Stimulated activated CD4-positive, alpha-beta T cell treated with anti-CD3 and anti-CD28 coated beads, Interleukin-4, amount 100 ng/mL, for 24 hours (primary cell): ENCODE measurements at regions not wholly inside any gene's neighbourhood (a gene's known extent, or its start where the extent isn't known, plus 50 kb on each side); places are given as distances from the start of the nearest gene placed in this dataset.

Source experiments
- DNase-seq: peaks from one replicate; pipeline ENCODE4 v3.0.0-alpha.2; 2020

DNA sequence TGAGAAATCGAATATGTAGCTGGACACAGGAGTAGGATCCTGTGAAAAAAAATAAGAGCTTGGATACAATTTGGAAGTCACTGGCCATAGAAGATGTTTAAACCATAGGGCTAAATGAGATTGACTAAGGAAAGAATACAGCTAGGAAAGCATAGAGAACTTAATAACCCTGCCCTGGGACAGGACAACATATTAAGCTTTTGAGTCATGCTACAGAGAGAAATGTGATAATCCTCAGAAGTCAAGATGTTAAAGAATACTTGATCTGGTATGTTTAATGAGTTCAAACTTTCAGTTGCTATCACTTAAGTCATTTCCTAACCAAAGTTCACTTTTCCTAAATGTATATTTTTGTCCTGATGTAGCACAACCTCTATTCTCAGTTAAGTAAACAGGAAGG lies 154.6 kb upstream of the TSHZ2 start:
- DNase-seq = no peak

DNA sequence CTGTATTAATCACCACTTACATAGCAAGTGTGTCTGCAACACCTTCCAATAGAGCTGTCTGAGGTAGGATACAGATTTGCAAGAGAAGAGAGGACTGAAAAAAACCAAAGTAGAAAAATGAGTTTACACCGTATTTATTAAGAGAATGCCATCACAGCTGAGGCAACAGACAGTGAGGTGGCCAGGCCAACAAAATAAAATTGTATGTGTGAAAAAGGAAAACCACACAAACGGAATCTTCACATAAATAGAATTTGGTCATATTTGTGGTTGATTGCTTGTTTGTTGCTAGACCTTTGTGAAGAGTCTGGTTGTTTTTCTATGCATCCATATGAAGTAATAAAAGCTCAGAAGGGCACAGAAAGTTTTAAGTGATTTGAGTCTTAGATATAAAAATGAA lies 157.8 kb upstream of the TSHZ2 start:
- no peak for DNase-seq

DNA sequence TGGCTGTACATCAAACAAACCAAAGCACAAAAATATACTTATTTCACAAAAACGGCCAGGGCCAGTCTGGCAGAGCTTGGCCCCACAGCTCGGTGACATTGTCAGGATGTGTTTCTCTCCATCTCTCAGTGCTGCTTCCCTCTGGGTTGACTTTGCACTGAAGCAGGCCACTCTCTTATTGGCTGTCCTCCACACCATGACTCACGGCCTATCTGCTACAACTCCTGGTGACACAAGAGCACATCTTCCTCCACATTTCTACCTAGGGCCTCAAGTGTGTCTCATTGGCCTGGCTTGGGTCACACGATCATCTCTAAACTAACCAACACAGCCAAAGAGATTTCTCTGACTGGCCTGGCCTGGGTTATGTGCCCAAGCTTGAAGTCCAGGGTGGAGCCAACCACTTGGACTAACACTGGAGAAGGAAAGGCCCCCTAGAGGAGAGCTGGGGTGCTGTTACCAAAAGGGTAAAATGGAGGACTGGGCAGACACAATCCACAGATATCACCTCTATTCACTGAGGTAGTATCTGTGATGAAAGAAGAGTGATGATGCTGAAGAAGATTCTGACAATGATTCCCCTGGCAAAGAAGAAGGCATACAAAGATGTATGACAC lies 159.8 kb upstream of the TSHZ2 start:
- DNase-seq = no peak

DNA sequence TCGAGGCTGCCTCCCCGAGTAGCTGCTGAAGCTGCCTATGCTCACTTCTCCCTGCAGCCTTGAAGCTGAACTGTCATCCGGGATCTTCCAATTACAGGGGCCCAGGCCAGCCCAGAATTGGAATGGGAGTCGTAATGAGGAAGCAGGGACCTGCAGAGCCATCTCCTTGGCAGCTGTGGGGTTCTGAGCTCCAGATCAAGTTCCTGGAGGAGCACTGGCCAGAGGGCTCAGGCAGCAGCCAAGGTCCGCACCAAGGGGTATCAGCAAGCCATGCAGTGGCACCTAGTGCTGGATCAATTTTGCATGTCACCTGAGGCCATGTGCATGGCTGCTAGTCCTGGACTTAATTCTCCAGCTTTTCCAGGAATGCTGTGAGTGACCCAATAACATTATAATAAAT lies 163.2 kb upstream of the TSHZ2 start:
- DNase-seq = no peak

DNA sequence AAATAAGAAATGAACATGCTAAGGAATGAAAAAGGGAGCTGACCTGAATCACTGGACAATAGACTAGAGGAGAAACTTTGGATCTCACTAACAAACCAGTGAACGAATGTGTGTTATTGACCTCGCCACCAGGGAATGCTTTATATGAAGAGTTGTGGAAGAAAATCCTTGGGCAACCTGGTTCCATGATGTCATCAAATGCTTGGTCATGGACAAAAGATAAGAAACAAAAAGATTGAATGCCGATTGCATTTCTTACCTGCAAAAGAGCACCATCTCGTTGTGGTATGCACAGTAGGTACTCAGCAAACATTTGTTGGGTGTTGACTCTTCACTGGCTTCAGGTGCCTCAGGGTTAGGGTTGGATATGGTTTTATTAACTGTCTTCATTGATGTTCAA lies 165.2 kb upstream of the TSHZ2 start:
- no peak for DNase-seq

DNA sequence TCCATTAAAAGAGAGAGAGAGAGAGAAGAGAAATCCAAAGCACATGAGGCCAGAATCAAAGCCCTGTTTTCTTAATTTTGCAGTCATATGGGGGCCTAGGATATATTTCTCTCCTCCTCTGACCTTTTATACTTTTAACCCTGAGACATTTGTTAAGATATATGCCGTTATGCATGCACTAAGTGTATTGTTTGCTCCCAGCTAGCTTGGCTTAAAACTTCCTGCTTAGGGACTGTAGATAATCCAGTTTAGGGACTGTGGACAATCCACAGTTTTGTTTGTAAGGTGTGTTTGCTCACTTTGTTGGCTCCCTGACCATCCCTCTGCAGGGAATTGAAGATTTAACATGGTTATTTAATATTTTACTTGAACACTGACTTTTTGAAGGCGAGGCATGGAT lies 166.3 kb upstream of the TSHZ2 start:
- no peak for DNase-seq

DNA sequence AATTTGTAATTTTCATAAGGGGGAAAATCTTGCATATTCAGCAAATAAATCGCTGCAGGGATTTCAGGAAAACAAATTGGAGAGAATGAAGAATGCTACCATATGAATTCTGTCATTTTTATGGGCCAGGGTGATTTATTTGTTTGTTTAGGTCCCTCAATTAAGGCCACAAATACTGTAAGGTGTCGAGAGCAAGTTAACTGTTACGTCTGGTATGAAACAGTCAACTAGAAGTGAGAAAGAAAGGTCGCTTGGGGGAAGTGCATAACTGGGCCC lies 166.9 kb upstream of the TSHZ2 start:
- no peak for DNase-seq

DNA sequence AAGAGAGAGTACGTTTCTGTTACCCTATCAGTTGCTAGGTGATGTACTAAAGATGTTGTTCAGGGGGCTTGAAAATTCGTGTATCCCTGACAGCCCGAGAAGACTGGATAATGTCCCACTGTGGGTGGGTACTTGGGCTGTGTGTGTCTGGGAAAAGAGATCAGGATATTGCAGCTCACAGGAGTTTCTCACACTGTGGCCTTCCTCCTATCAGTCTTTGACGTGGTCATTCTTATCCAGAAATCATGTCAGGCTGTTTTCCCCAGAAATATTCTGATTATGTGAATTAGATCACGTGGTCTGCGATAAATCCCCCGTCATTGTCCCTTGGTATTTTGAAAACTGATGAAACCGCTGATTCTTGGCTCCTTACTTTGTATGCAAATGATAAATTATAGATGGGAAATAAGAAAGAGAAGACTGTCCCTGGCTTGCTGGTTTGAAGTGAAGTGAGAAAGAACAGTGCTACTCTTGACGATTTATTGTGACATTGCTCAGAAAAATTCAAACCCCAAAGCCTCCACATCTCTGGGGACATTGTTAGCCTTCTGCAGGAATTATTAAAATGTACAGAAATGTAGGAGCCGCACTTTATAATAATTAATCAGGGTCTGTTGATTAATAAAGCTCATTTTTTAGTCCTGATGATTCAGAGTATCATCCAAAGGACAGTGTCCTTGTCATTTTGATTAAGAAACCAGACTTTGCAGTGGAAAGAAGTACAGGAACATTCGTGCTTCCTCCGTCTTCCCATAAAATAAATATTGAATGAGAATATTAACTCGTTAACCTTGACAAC lies 167.5 kb upstream of the TSHZ2 start:
- no peak for DNase-seq

DNA sequence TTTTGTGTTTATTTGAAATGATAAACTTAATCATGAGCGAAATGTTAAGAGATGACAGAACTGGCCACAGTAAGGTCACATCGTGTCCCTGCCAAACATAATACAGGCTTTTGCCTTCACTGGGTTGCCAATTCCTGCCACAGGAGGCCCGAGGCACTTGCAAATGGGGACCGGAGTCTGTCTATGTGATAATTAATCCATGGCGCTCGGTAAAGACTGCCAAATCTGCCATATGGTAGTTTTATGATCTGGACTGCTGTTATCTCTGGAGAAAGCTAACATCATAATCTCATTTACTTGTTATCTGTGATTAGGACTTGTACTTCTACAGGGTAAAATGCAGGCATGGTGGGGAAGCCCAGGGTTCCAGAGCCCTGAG lies 170.5 kb upstream of the TSHZ2 start:
- DNase-seq = no peak

DNA sequence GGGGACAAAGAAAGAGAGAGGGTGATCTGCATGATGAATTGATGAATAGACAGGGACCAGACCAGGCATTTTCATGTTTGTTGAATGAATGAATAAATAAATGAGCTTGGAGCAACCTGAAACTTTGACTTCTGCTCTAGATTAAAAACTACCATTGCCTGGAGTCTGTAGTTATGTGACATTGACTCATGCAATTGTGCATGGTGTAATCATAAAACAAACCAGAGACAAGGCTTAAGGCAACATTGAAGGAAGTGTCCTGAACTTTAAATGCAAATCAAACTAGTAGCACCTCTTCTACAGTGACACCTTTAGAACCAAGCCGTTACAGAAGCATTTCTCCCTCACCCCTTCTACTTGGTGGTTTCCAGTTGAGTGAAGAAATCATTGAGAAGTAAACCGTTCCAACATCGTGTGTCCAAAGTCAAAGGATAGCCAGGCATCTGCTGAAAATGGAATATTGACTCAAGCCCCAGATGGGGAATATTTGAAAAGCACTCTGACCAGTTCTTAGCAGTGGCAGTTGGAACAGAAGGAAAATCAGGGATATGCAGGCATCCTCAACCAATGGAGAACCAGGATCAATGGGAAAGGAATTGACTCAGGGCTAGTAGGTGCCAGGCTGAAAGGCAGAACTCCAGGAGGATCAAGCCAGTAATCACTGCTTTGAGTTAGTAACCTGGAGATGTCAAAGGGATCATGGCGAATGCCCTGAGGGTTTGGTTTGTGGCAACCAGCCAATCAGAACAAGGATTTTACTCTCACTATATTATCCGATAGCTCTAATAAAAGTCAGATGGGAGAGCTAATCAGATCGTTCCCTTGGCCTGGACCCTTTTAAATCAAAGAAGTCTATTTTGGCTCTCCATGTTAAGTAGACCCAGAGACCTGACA lies 171.2 kb upstream of the TSHZ2 start:
- DNase-seq = no peak

DNA sequence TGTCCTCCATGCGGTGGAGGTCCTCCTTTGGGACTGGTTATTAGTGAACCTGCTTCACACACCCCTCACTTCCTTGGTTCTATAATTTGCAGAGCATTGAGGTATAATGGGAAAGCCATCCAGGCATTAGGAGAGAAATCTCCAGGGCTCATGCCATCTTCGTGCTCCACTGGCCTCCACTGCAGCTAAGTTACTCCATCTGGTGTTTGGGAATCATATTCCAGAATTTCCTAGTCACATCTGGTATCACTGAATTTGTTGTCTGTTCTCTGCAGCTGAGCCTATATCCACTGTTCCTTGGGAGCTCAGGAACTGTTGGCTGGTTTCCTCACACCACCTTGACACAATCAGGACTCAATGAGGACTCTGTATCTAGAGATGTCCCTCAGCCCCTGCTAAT lies 173.0 kb upstream of the TSHZ2 start:
- no peak for DNase-seq

DNA sequence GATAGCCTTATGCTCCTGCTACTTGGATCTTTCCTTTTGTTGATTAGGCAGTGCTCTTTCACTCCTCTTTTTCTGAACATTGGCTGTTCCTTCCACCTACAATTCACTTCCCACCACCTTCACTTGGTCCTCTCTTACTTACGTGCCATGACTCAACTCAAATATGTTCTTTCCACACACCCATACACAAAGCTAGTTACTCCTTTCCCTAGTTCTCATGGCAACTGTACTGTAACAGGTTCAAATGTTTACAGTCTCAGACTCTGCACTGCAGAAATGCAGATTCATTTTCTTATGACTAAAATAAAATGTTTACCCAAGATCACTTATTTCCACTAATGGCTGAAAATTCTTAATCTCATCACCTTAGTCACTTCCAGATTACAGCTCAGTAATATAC lies 174.0 kb upstream of the TSHZ2 start:
- no peak for DNase-seq

DNA sequence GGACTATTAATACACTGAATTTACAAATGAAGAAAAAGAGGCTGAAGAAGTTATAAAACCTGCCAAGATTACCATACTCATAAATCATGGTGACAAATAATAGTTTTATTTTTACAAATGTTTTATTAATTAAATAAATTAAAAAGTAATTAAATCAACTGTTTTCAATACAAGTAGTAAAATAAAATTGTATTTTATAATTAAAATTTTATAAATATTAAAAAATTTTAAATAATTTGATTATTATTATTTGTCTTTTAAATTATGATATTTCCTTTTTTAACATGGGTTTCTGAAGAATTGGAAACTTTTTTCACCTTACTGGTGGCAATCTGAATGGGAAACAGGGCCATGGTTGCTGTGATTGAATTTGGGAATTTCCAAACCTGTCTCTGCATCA lies 177.3 kb upstream of the TSHZ2 start:
- no peak for DNase-seq

DNA sequence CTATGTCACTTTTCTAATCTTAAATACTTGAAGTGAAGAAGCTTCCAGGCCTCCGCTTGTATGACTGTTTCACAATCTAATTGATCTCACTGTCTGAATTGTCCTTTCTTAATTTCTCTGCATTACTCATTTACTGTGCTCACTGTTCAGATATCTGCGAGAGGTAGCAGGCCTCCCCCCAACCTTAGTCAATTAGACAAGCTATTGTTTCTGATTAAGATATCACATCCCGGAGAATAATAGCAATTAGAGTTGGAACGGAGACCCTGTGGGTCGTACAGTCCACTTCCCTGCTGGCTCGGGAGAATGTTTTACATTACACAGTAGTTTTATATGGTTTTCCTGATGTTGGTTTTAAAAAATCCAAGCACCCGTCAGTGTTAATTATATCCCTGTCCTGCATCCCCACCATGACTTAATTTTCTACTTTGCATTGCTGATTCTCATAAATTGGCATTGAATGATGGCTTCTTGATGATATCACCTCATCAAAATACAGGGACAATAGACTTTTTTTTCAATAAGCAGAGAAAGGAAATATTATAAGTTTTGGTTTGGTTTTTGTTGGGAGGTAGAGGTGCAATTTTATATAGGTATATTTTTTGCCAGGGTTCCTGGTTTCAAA lies 178.7 kb upstream of the TSHZ2 start:
- DNase-seq = no peak

DNA sequence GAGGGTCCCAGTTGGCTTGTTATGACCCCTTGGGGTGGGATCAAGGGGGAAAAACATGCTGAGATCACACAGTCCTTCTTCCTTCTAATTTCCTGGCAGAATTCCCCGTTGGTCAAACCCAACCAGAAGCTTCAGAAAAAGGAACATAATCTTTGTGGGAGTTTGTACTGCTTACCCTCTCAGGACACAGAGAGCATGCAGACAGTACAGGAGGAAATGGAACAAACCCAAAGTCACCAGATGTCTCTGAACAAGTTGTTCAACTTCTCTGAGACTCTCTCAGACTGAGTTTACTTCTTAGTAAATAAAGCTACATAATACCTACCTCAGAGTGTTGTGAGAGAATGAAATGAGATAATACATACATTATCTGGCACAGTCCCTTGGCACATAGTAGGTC lies 181.1 kb upstream of the TSHZ2 start:
- DNase-seq = no peak

DNA sequence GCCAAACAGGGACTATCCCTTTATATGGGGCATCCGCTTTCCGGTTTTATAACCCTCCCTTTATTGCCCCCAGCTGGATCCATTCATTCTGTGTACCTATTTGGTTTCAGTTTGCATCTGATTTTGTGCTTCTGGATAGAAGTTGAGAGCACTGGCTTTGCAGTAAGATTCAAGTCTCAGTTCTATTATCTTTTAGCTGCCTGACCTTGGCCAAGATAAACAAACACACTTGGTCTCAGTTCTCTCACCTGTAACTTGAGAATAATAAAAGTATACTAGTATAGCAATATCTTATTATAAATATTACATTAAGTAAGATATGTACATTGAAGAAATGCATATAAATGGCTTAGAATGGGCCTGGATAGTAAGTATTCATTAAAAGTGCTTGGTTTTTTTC lies 182.4 kb upstream of the TSHZ2 start:
- DNase-seq = no peak

DNA sequence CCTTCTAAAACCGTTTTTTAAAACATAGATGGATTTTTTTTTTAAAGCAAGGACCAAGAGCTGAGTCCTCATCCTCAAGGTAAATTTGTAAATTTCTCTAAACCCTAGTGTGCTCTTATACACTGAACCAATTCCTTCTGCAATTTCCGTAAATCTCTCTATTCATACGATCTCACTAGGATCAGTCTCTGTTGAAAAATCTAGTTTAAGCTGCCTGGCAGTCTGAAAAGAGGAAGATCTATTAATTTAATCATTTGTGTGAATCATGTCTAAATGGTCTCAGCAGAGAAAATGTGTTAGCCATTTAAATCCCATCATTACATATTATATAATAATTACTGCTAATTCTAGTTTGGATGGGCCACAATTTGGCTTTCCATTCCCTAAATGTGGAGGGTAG lies 184.2 kb upstream of the TSHZ2 start:
- DNase-seq = no peak

DNA sequence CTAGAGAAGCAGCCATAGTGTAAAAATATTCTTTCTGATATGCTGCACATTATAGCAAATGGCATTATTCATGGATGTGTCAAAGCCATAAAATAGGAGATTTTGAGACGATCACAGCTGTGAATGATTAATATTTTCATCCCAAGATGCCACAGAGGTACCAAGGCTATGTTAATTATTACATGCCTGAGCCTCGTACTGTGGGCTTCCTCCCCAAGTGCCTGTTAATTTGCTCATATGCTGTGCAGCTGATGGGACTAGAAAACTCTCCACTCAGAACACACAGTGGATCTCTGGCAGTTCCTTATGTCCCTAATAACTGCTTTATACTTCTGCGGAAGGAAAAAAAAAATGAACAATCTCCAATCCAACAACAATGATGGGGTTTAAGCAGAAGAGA lies 184.9 kb upstream of the TSHZ2 start:
- no peak for DNase-seq

DNA sequence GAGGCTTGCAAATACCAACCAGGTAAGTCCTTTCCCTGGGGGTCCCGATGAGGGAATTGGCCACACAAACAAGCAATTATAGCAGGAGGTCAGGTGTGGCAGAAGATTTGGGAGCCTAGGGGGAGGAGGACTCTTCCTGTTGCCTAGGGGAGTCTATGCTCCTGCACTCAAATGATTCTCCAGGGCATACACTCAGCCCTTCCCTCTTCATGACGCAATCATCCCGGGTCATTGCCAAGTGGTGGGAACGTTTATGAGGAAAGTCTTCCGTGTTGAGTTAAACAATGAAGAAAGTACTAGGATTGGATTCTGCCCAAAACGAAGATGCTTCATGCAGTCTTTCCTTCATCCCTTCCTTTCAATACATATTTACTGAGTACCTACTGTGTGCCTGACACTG lies 186.5 kb upstream of the TSHZ2 start:
- DNase-seq = no peak

DNA sequence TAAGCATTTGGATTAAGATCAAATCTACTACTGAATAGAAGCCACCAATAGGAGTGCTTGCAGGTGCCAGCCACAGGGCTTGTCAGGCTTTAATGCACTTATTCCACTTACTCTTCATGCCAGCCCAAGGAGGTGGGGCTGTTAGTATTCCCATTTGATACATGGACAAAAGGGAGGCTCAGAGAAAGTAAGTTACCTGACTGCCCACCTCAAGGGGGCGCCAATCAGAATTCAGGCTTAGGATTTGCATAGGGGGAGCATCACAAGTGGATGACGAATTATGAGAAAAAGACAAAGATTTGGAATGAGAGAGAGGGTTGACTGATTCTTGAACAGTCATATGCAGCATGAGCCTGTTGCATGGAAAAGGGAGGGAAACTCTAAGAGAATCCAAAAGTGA lies 188.4 kb upstream of the TSHZ2 start:
- DNase-seq = peak; percentile 40

DNA sequence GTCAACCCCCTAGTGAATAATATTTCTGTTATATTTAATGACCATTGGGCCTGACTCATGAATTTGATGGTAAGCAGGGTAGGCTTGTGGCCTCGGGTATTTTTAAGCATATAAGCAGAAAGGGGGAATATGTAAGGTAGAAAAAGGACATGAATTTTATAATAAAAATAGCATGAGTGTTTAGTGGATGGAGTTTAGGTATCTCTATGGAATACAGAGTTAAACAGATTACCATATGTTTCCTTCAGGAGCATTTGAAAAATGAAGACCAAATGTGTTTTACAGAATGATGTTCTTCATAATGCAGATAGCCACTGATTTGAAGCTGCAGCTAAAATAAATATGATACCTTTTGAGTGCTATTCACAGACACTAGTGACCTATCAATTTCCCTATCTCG lies 191.7 kb upstream of the TSHZ2 start:
- no peak for DNase-seq

DNA sequence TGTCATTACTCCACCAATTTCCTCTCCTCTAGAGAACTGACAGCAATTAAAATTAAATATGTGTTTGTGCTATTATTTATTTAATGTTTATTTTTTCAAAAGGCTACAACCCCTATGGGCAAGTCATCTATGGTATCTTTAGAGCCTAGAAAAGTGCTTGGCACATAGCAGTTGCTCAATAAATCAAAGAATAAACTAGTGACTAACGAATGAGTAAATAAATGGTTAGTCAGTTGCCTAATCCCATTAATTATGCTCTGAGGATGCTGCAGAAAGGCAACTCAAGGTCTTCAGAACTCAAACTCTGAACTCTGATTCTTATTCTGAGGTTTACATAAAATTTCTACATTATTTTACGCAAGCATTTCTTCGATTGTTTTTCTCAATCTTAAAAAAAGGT lies 193.0 kb upstream of the TSHZ2 start:
- DNase-seq = no peak

DNA sequence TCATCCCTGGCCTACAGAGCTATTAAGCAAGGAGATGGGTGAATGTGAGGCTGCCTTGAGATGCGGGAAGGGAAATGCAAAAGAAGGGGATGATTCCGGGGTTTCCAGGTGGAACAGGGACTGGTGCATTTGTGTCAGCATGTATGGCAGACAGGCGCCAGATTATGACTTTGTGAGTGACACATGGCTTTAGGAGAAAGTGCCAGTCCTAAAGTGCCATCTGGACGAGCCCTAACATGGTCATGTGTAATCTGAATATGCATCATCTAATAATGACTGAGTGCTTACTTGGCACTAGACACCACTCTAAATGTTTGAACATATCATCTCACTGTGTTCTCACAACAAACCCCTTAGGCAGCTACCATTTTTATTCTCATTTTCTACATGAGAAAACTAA lies 195.0 kb upstream of the TSHZ2 start:
- DNase-seq = no peak

DNA sequence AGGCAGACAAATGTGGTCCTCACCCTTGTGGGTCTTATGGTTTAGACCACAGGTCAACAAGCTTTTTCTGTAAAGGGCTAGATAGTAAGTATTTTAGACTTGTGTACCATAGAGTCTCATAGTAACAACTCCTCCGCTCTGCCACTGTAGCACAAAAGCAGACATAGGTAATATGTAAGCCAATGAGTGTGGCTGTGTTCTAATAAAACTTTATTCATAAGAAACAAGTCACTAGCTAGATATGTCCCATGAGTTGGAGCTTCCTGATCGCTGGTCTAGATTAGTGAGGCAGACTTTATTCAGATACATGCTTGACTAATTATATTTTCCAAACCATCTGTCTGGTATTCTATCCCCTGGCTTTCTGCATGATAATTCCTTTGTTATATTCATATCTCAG lies 196.4 kb upstream of the TSHZ2 start:
- DNase-seq = no peak
